Caki2 (cell line): ENCODE measurements at regions not wholly inside any gene's neighbourhood (a gene's known extent, or its start where the extent isn't known, plus 50 kb on each side); places are given as distances from the start of the nearest gene placed in this dataset.

Experiments
- DNase-seq: peaks from one replicate; pipeline ENCODE4 v3.0.0-alpha.2; 2015; ENCODE audit warnings: low read depth
- in situ Hi-C: cut with HindIII; loops from 2 replicates; pipeline ENCODE4 v1.10.0; 2016; ENCODE audit warnings: low sequenced_read_pairs, low pct_unique_long_range_greater_than_20kb, mixed read lengths

DNA sequence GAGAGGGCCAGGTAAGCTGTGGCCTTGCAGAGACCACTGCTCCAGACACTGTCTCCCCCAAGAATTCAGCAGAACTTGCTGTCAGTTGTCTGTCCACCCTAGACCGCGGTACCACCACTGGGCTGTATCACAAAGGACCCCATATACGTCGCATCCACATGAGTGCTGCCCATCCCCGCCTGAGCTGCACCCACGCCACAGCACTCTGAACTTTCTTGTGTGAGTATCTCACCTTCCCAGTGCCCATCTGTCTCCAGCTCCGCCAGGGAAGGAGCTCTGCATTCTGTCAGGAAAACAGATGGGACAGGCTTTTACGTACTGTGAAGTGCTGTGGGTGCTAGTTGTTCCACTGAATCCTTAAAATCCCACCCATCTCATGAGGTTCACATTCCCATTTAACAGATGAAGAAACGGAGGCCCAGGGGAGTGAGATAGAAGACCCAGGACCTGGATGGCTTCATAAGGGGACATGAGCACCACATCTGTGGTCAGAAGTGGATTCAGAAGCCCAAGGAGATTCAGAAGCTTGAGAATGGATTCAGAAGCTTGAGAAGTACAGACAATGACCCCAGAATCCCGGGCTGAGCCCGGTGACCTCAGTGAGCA lies 102.5 kb upstream of the ZMIZ1 start:
- DNase-seq: no peak
- in situ Hi-C loops: no loop called here

- no peak for DNase-seq
- in situ Hi-C loops: no loop called here
Measured at GRCh38 chr10:78966844-78967488, 101.8 kb upstream of the ZMIZ1 start.

GRCh38 chr10:78968300-78968942 lies 100.3 kb upstream of the ZMIZ1 start:
- no peak for DNase-seq
- in situ Hi-C loops: no loop called here

GRCh38 chr10:78968943-78969342 lies 99.8 kb upstream of the ZMIZ1 start:
- in situ Hi-C loops: no loop called here
- no peak for DNase-seq

GRCh38 chr10:78969719-78970118 lies 99.0 kb upstream of the ZMIZ1 start:
- in situ Hi-C loops: no loop called here
- DNase-seq: no peak

DNA sequence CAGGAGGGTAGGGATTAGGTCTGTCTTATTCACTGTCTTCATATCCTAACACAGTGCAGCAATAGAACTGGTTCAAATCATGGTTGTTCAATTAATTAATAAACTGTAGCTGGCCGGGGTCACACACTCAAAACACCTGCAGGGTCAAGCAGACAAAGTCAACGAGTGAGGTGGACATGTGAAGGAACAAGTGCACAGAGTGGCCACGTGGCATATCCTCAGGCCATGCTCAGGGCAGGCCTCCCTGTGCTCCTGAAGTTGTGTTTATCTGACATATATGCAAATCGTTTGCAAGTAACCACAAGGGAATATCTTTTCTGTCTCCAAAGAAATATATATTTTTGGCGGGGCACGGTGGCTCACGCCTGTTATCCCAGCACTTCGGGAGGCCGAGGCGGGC lies 98.5 kb upstream of the ZMIZ1 start:
- in situ Hi-C loops: no loop called here

GRCh38 chr10:78971094-78971682 lies 97.6 kb upstream of the ZMIZ1 start:
- in situ Hi-C loops: no loop called here
- DNase-seq: no peak

More for the DNA sequence above, 98.5 kb upstream of the ZMIZ1 start:
- DNase-seq: no peak

- DNase-seq: peak; percentile 96
- in situ Hi-C loops: no loop called here
Measured at GRCh38 chr10:78972160-78972946, 96.4 kb upstream of the ZMIZ1 start.

GRCh38 chr10:78972947-78973900 lies 95.5 kb upstream of the ZMIZ1 start:
- in situ Hi-C loops: no loop called here
- DNase-seq: peak; percentile 96

DNA sequence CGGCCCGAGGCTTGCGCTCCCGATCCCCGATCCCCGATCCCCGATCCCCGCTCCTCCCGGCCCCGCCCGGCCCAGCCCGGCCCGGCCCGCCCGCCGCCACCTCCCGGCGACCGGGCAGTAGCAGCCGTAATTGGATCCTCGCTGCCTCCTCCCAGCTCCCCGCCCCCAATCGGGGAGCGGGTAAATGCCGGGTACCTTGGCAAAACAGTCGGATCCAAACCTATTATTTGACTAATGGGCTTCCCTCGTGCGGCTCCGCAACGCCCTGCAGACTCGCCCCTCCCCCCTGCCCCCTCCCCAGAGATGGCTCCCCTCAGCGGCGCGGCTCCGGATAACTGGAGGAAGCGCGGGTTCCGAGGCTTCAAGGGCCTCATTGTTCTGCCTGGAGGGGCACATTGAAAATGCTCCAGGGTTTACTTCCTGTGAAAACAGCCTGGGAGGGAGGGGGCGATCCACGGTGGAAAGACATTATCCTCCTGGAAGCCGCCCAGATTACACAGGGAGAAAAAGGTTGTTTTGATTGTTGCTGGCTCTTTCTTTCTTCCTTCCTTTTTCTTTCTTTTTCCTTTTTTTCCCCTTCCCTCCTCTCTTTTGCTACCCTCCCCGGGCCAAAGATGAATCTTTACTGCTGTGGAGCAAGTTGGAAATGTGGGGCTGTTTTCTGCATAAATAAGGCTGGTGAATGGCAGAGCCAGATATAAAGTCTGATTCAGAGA lies 94.7 kb upstream of the ZMIZ1 start:
- in situ Hi-C loops: no loop called here
- DNase-seq: peak; percentile 79

DNA sequence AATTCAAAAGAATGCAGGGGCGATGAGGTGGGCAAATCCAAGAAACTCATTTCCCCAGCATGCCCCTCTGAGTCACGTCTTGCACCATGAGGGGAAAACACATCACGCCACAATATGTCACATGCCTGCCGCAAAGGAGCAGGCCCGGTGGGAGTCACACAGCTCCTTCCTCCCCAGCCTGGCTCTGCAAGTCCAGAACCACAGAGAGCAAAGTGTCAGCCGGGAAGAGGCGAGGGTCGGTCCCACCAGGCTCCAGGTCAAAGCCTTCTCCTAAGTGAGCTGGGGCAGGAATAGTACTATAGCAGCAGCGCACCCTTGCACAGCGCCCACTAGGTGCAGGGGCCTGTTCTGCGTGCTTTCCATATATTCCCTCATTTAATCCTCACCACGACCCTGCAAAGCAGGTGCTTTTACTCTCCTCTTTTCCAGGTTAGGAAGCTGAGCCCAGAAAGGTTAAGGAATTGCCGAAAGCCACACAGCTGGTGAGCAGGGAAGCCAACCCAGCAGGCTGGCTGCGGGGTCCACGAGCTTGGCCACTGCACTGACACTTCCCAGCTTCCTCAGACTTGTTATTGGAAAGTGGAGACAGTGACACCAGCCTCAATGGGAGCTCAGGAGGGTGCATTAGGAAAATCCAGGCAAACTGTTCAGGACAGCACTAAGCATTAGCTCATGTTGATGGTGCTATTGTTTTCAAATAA lies 94.0 kb upstream of the ZMIZ1 start:
- peak; percentile 86 for DNase-seq

GRCh38 chr10:78975926-78976325 lies 92.8 kb upstream of the ZMIZ1 start:
- in situ Hi-C loops: no loop called here
- DNase-seq: no peak

More for the DNA sequence above, 94.0 kb upstream of the ZMIZ1 start:
- in situ Hi-C loops: no loop called here

- DNase-seq: no peak
- in situ Hi-C loops: no loop called here
Measured at GRCh38 chr10:78976825-78977755, 91.7 kb upstream of the ZMIZ1 start.

DNA sequence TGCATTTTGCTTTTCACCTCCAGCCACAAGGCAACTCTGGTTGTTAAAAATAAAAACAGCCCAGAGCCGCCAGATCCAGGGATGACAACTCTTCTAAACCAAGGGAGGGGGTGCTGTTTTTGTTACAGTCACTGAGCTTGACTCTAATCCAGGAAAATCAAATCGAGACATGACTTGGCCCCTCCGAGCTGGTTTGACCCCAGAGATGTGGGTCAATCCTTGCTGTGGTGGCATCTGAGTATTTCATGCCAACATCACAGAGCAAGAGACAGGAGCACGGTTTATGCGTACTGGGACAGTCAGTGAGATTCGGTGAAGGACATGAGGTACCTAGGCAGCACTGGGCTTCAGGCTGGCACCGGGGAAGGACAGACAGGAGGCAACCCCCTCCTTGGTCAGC lies 88.8 kb upstream of the ZMIZ1 start:
- in situ Hi-C loops: no loop called here
- DNase-seq: no peak

- in situ Hi-C loops: no loop called here
- DNase-seq: no peak
Measured at GRCh38 chr10:78980354-78980753, 88.4 kb upstream of the ZMIZ1 start.

DNA sequence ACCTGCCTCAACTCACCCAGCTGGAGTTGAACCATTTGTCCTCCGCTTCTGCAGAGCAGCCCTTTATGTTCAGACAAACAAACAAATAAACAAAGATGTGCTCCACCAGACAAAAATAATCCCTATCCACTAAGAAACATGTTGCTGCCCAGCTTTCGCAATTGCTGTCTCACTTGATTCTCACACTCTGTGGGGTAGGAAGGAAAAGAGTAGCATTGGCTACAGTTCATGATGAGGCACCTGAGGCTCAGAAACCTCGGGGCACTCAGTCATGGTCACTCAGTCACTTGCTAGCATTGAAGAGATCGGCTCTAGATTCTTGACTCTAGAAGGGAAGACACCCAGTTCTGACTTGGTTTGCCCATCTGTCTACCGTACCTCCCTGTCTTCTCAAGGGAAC lies 88.0 kb upstream of the ZMIZ1 start:
- no peak for DNase-seq
- in situ Hi-C loops: no loop called here
